HG03432 (cell line): ENCODE measurements at regions not wholly inside any gene's neighbourhood (a gene's known extent, or its start where the extent isn't known, plus 50 kb on each side); places are given as distances from the start of the nearest gene placed in this dataset.

ENCODE experiments used
- ATAC-seq: cut with Tn5 transposase; IDR thresholded peaks from one replicate; pipeline ENCODE4 v1.9.1; 2021; ENCODE audit warnings: mild to moderate bottlenecking, moderate library complexity; ENCODE audit not compliant: unreplicated experiment

GRCh38 chr22:34038801-34039555 is 118.7 kb upstream of the LARGE1 start:
- ATAC-seq, result no peak

DNA sequence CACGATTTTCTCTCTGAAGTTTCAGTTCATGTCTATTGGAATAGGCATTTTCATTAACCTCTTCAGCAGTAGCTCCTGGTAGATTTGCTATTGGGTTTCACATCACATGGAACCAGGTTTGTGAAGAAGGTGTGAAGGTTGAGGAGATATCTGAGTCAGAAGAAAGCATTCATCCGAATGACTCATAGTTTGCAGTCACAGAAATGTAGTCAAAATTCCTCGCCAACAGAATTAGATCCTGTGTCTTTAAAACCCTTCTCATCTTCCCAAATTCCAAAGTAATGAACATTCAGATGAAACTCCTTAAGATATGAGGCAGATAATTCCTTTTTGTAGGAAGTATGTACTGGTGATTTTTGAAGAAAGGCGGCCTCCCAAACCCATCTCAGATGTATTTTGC is 125.0 kb upstream of the LARGE1 start:
- no peak for ATAC-seq

GRCh38 chr22:34055525-34056200 is 135.4 kb upstream of the LARGE1 start:
- no peak for ATAC-seq

DNA sequence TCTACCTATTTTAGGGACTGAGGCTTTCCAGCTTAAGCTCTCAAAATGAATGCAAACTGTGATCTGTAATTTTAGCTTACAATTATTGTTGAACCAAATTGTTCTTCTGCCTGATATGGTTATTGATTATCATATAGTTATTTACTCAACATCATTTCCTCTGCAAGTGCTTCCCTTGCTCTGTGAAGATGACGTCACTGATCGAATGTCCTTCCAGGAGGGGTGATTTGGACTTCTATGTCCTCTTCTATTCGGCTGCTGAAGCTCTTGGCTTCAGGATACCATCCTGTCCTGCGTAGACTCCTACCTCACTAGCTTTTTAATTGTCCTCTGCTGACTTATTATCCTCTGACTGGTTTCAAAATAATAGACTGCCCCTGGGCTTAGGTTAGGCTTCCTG is 137.4 kb upstream of the LARGE1 start:
- no peak for ATAC-seq

DNA sequence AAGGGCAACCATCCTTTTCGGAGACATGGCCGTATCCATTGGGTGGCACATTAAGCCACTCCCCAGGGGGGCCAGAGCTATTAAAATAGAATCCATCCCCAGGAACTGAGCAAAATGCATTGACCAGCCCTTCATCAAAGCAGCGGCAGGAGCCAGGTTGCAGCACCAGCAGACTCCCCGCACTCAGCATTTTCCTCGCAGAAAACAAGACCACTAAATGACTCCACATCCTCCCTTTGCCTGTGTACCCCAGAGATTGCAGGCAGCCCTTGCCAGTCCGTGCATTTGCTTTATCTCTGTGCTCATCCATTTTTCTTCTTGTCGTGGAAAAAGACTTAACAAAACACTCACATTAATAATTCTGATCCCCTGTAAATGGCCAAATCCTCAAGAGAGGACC is 144.4 kb upstream of the LARGE1 start:
- ATAC-seq, result no peak

DNA sequence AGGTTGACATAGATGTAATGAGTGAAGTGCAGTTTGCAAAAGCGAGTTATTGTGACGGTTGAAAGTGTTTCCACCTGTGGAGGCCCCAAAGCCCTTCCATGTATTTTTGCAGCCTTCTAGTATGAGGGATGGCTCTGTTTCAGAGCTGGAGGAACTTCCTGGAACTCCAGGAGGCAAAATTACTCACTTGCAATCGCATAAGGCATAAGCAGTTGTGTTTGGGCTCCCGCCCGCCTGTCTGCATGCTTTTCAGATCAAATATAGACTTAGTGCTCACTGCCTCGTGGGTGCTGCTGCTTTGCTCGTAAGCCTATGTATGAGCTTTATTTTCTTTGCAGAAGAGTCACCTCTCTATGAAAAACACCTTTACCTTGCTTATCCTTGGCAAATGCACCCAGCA is 146.8 kb upstream of the LARGE1 start:
- no peak for ATAC-seq

DNA sequence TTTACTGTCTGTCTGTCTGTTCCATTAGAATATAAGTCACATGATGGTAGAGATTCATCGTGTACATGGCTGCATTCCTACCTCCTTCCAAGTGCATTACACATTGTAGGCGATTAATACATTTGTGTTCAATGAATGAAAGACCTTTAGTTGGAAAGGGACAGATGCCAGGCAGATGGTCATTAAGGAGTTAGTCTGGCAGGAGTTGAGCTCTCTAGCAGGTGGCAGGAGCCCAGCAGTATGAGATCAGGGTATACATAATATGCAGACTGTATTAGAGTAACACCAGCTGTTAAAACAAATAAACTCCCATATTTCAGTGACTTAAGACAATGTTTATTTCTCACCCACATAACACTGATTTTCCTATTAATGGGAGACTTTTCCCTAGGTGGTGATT is 147.7 kb upstream of the LARGE1 start:
- ATAC-seq, result no peak

GRCh38 chr22:34070051-34070450 is 149.8 kb upstream of the LARGE1 start:
- no peak for ATAC-seq

- no peak for ATAC-seq
Observed at GRCh38 chr22:34070531-34070930, 150.3 kb upstream of the LARGE1 start.

- ATAC-seq, result no peak
Observed at GRCh38 chr22:34072585-34072984, 152.3 kb upstream of the LARGE1 start.

GRCh38 chr22:34080433-34080832 is 160.2 kb upstream of the LARGE1 start:
- no peak for ATAC-seq

GRCh38 chr22:34096770-34097169 is 176.5 kb upstream of the LARGE1 start:
- ATAC-seq, result no peak

- no peak for ATAC-seq
Observed at GRCh38 chr22:34099278-34099677, 179.0 kb upstream of the LARGE1 start.

GRCh38 chr22:34102633-34103032 is 182.4 kb upstream of the LARGE1 start:
- ATAC-seq, result no peak

- ATAC-seq, result no peak
Observed at GRCh38 chr22:34105461-34106062, 185.3 kb upstream of the LARGE1 start.

DNA sequence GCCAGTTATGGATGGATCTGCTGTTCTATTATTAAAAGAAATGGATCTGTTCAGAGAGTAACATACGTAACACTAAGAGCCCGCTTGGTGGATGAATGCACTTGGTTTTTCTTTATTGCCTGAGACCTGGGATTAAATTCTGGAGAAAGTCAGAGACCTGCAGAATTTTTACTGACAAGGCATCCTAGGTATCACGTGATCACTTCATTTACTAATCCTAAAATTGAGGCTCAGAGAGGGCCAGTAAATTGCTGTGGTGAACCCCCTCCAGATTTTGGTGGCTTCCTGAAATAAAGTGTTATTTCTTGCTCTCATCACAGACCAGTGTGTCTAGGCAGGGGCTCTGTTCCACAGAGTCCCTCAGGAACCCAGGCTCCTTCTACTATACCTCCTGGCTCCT is 187.9 kb upstream of the LARGE1 start:
- ATAC-seq, result no peak

GRCh38 chr22:34111210-34111824 is 191.0 kb upstream of the LARGE1 start:
- no peak for ATAC-seq

- ATAC-seq, result no peak
Observed at GRCh38 chr22:34113381-34113780, 193.1 kb upstream of the LARGE1 start.

DNA sequence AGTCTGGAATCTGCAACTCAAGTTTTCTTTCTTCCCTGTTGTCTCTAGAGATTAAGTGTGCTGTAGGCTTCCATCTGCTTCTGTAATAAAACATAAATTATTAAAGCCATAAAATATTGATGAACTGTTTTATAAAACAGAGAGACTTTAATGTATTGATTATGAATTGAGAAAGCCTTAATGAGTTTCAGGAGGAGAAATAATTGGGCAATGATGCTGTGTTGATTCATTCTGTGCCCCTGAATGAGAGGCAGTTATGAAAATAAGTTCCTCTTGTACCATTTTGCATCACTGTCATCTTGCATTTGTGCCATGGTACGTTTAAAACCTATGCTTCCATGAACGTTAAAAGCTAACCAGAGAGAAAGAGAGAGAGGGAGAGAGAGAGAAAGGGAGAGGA is 194.1 kb upstream of the LARGE1 start:
- no peak for ATAC-seq

- no peak for ATAC-seq
Observed at GRCh38 chr22:34115722-34116121, 195.4 kb upstream of the LARGE1 start.

DNA sequence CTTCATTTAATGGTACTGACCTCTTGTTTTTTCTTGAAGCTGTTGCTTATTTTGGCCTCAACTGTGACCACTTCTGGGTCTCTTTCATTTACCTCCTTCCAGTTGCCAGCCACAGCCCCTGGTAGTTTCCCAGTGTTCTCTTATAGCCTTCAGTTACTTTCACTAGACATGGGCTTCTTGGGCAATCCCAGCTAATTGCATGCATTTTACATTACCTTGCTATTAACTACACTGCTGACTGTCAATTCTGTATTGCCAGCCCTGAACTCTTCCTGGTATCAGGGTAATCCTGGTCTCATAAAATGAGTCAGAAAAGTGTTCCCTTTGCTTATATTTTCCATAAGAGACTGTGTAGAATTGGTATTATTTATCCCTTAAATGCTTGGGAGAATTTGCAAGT is 195.8 kb upstream of the LARGE1 start:
- no peak for ATAC-seq

- ATAC-seq, result no peak
Observed at GRCh38 chr22:34122042-34122441, 201.8 kb upstream of the LARGE1 start.
